ENCODE measurements at regions not wholly inside any gene's neighbourhood (a gene's known extent, or its start where the extent isn't known, plus 50 kb on each side); places are given as distances from the start of the nearest gene placed in this dataset.

- Histone ChIP-seq H3K27me3 (ENCODE audit: insufficient read depth, low read length) (no peaks in the 10 kb centered on the region), H3K79me2 (ENCODE audit: insufficient read depth, low read length) (no peaks in the 10 kb centered on the region), H3K9me2 (ENCODE audit: insufficient read depth) (no peaks in the 10 kb centered on the region), H4K20me1 (ENCODE audit: insufficient read depth) (no peaks in the 10 kb centered on the region), H2AFZ (ENCODE audit: low read depth, low read length, poor library complexity, severe bottlenecking) (no peak overlapping the region), H3K27ac (ENCODE audit: low read depth, low read length) (no peak overlapping the region), H3K4me2 (ENCODE audit: low read length) (no peak overlapping the region), H3K36me3 (ENCODE audit: control insufficient read depth in 1 of 2, insufficient read depth in 2 of 2, low read length in 2 of 2) (no peaks in the 10 kb centered on the region), H3K9me3 (ENCODE audit: control insufficient read depth in 1 of 2, insufficient read depth in 1 of 2, low read depth in 1 of 2, low read length in 2 of 2) (no peaks in the 10 kb centered on the region), H3K9ac (ENCODE audit: low read length) (no peak overlapping the region), H3K4me3 (replicated peaks in 1 of 2; ENCODE audit: low read depth in 1 of 2, low read length in 2 of 2) (no peak overlapping the region), H3K4me1 (ENCODE audit: control insufficient read depth in 1 of 2, insufficient read depth in 2 of 2, low read length in 2 of 2) (peaks cover 0 to 6% of the 10 kb centered on the region in 2 experiments; a peak in 1 of 4 replicates)
- ATAC-seq (no peak), DNase-seq (ENCODE audit: low read depth, low spot score) (no peak)
- no peak for TF ChIP-seq JUND (IDR thresholded peaks at IDR 0.05)
- peak; percentile 23; the same call in 1 of the 2 replicates for TF ChIP-seq FOSL1 (IDR thresholded peaks at IDR 0.05; ENCODE audit: low read depth)
- intact Hi-C loops (cut with micrococcal nuclease) = no loop called here
- BruUV-seq (replicated peaks) = no TSS peak
- ChIA-PET POLR2A (no interaction called here), CTCF (no interaction called here), RAD21 (ENCODE audit: low non-redundant PET in 1 of 2, low total read pairs in 2 of 2, uncharacterized antibody in 2 of 2, unreplicated experiment in 2 of 2) (no interaction called here)
These were observed 364.8 kb downstream of the PDGFC start for GRCh38 chr4:156606554-156607477.

GRCh38 chr4:156598138-156598681, 373.4 kb downstream of the PDGFC start:
- ChIA-PET CTCF (no interaction called here), RAD21 (ENCODE audit: low non-redundant PET in 1 of 2, low total read pairs in 2 of 2, uncharacterized antibody in 2 of 2, unreplicated experiment in 2 of 2) (no interaction called here), POLR2A (no interaction called here)
- Histone ChIP-seq H3K79me2 (ENCODE audit: insufficient read depth, low read length) (no peaks in the 10 kb centered on the region), H3K36me3 (ENCODE audit: control insufficient read depth in 1 of 2, insufficient read depth in 2 of 2, low read length in 2 of 2) (no peaks in the 10 kb centered on the region), H2AFZ (ENCODE audit: low read depth, low read length, poor library complexity, severe bottlenecking) (no peak overlapping the region), H4K20me1 (ENCODE audit: insufficient read depth) (no peaks in the 10 kb centered on the region), H3K4me1 (ENCODE audit: control insufficient read depth in 1 of 2, insufficient read depth in 2 of 2, low read length in 2 of 2) (no peaks in the 10 kb centered on the region), H3K27ac (ENCODE audit: low read depth, low read length) (no peak overlapping the region), H3K9ac (ENCODE audit: low read length) (no peak overlapping the region), H3K4me2 (ENCODE audit: low read length) (no peak overlapping the region), H3K4me3 (replicated peaks in 1 of 2; ENCODE audit: low read depth in 1 of 2, low read length in 2 of 2) (no peak overlapping the region), H3K27me3 (ENCODE audit: insufficient read depth, low read length) (no peaks in the 10 kb centered on the region), H3K9me3 (ENCODE audit: control insufficient read depth in 1 of 2, insufficient read depth in 1 of 2, low read depth in 1 of 2, low read length in 2 of 2) (no peaks in the 10 kb centered on the region), H3K9me2 (ENCODE audit: insufficient read depth) (no peaks in the 10 kb centered on the region)
- TF ChIP-seq SIN3A (IDR thresholded peaks at IDR 0.05; ENCODE audit: low read depth) (no peak), RAD21 (IDR thresholded peaks at IDR 0.05; ENCODE audit: low read depth) (no peak), ZNF274 (IDR thresholded peaks at IDR 0.05; ENCODE audit: low read depth, low read length) (no peak), EZH2phosphoT487 (IDR thresholded peaks at IDR 0.05; ENCODE audit: borderline replicate concordance) (no peak), FOSL1 (IDR thresholded peaks at IDR 0.05; ENCODE audit: low read depth) (no peak), EGR1 (IDR thresholded peaks at IDR 0.05; ENCODE audit: low read depth) (no peak), REST (IDR thresholded peaks at IDR 0.05; ENCODE audit: low read depth) (no peak), ZFX (IDR thresholded peaks at IDR 0.05) (no peak), JUND (IDR thresholded peaks at IDR 0.05) (no peak), EZH2 (IDR thresholded peaks at IDR 0.05) (no peak), CBX3 (IDR thresholded peaks at IDR 0.05; ENCODE audit: low read depth) (no peak)
- TF ChIP-seq, protein P1, sequence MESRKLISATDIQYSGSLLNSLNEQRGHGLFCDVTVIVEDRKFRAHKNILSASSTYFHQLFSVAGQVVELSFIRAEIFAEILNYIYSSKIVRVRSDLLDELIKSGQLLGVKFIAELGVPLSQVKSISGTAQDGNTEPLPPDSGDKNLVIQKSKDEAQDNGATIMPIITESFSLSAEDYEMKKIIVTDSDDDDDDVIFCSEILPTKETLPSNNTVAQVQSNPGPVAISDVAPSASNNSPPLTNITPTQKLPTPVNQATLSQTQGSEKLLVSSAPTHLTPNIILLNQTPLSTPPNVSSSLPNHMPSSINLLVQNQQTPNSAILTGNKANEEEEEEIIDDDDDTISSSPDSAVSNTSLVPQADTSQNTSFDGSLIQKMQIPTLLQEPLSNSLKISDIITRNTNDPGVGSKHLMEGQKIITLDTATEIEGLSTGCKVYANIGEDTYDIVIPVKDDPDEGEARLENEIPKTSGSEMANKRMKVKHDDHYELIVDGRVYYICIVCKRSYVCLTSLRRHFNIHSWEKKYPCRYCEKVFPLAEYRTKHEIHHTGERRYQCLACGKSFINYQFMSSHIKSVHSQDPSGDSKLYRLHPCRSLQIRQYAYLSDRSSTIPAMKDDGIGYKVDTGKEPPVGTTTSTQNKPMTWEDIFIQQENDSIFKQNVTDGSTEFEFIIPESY (IDR thresholded peaks at IDR 0.05; ENCODE audit: extremely low read depth, insufficient replicate concordance, low read length) = no peak
- TF ChIP-seq, protein P2, sequence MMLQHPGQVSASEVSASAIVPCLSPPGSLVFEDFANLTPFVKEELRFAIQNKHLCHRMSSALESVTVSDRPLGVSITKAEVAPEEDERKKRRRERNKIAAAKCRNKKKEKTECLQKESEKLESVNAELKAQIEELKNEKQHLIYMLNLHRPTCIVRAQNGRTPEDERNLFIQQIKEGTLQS (IDR thresholded peaks at IDR 0.05) = no peak
- TF ChIP-seq, protein P3, sequence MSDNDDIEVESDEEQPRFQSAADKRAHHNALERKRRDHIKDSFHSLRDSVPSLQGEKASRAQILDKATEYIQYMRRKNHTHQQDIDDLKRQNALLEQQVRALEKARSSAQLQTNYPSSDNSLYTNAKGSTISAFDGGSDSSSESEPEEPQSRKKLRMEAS (IDR thresholded peaks at IDR 0.05) = no peak
- intact Hi-C loops (cut with micrococcal nuclease) = no loop called here
- DNase-seq (ENCODE audit: low read depth, low spot score) = no peak
- no peak for ATAC-seq
- BruUV-seq (replicated peaks) = no TSS peak

Measured in HCT116 (cell line).